ENCODE measurements at regions not wholly inside any gene's neighbourhood (a gene's known extent, or its start where the extent isn't known, plus 50 kb on each side); places are given as distances from the start of the nearest gene placed in this dataset.
"Not testable (repeated sequence)": the region's sequence is repeated elsewhere in the genome, so short reads cannot be mapped to it uniquely, and the experiment has no call there.

DNA sequence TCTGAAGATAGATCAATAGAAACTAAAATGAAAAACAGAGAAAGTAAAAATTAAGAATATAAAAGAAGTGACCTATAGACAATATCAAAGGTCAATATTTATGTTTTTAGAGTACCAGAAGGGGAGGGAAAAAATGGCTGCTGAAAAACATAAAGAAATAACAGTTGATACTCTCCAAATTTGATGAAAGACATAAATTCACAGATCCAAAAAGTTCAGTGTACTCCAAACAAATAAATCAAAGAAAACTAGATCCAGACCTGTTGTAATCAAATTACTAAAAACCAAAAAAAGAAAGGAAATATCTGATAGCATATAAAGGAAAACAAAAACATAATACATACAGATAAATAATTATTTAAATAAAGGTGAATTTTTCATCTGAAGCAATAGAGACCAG, 1689.1 kb upstream of the TMEFF2 start:
- DNase-seq = no peak

DNA sequence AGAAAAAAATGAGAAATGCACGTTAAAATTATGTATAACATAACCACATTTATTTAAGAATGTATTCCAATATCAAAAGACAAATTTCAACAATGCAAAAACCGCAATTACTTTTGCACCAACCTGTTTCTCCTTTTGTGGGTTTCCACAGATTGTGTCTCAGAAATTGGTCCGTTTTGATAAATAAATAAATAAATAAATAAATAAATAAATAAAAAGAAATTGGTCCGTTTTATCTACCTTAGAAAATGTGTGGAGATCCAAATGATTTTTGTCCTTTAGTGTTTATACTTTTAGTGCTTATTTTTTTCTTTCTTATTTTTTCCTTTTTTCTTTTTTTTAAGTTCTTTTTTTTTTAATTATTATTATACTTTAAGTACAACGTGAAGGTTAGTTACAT, 1682.2 kb upstream of the TMEFF2 start:
- no peak for DNase-seq

DNA sequence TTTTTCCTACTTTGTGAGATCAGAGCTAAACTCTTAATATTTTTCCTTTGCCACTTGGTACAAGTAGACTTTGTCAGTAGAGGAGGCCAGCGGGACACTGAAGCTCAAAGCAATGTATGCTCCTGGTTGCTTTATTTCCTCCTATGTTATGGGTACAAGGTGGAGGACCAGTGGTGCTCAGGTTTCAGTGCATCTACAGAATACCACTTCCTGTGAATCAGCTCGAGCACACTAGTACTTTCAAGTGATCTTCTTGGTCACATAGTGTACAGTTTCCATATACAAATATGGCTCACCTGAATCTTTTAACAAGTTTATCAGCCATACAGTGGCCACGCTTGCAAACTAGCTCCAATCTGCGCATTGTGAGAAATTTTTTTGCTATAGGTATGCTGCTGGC, 1674.8 kb upstream of the TMEFF2 start:
- no peak for DNase-seq

DNA sequence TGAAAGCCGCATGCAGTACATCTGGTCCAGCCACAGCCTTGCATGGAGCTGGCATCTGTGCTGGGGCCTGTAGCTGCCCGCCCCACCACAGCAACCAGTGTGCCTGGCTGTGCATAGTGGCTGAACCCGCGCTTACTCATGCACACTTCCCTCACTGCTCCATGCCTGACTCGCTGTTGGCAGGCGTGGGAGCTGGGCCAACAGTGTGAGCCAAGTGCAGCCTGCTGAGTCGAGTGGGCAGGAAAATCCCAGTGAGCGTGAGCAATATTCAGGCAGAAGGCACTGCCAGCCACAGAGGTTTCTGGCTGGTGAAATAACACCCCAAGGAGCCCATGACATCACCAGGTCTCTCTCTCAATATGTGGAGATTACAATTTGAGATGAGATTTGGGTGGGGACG, 1674.1 kb upstream of the TMEFF2 start:
- DNase-seq = no peak

DNA sequence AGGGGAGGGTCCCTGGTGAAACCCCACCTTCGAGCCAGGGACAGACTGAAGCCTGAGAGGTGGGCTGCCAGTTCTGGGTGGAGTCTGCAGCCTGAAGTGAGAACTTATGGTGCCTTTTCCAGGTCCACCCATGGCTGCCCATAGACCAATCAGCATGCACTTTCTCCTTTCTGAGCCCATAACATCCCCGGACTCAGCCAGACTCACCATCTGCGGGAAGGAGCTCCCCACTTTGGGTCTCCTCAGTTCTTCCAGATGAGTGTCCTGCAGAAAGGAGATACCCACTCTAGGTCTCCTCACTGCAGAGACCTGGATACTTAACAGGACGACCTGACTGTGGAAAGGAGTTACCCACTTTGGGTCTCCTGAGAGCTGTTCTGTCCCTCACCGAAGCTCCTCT, 1673.4 kb upstream of the TMEFF2 start:
- no peak for DNase-seq

DNA sequence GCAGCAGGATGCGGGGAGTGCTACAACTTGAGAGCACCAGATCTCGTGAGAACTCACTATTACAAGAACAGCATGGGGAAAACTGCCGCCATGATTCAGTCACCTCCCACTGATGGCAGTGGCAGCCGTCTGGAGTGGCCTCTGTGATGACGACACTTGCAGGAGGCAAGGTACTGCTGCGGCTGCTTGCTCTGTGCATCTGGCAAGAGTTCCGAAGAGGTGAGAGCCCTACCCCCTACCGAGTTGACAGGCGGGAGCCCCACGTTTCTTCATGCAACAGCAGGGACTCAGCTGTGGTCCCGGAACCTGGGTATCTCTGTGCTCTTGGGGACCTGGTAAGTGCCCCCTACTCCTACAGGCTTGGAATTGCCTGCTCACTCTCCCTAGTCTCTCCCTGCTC, 1672.7 kb upstream of the TMEFF2 start:
- no peak for DNase-seq

DNA sequence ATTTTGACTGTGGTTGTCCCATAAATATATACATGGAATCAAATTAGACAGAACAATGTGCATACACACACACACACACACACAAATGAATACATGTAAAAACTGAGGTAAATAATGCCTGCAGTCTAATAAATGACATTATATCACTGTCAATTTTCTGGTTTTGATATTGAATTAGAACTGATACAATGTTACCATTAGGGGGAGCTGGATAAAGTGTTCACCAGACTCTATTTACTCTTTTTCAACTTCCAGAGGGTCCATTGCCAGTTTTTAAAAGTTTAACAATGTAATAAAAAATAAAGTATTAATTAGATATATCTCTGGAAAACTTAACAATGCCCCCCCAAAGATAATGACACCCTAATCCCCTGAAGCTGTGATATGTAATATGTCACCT, 1666.8 kb upstream of the TMEFF2 start:
- DNase-seq = no peak

DNA sequence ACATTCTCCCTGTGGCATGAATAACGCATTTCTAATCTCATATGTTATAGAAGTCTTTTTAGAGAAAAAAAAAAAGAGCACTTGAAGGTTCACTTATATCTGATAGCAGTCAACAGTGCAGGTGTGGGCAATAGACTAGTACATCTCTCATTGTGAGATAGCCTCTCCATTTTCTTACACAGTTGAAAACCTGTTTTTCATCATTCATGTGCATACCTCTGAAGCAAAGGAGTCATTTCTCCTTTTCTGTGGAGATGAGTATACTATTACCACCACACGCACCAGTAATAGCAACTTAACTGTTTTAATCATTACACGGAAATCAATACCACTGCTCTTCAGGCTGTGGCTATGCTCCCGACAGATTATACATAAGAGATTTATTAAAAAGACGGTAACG, 1653.3 kb upstream of the TMEFF2 start:
- DNase-seq = no peak

DNA sequence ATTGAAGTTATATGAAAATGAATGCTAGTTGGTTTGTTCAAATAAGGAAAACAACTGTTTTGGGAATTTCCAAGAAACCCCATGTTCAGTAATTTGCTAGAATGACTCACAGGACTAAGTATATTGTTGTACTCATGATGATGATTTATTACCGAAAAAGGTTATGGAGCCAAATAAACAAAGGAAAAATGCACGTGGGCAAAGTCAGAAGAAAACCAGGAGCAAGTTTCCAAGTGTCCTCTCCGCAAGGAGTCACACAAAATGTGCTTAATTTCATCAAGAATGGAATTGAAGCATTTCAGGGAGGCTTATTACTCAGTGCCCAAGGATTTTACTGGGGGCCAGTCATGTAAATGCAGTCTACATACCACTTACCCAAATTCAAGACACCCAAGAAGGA, 1652.4 kb upstream of the TMEFF2 start:
- no peak for DNase-seq

DNA sequence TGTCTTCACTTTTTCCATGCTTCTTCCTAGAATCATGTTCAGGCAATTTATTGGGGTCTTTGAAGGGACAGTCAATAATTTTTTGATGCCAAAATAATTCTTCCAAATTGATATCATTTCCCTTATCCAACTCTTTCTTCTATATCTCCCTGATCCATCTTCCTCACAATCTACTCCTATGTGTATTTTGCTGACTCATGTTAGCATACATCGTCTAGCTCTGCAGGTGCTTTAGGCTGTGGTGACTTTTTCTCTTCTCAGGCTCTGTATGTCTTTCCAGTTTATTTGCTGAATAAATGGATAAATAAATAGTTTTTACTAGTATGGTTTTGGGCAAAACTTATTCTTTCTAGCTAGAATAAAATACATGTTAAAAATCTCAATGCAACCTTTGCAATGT, 1650.9 kb upstream of the TMEFF2 start:
- no peak for DNase-seq

DNA sequence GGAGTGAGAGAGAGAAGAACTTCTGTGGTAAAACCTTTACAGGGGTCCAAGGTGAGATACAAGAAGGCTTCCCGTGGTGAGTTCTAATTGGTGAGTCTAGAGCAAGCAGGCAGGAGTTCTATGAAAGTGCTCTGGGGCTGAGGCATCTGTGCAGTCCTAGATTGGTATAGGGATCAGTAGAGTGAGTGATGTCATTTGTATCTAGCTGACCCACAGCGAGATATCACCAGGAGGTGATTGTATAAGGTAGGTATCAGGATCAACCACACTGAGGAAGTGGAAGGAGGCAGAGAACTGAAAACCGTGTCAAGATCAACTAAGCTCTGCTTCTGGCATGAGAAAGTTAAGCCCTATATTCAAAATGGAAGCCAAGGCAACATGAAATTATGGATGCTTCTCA, 1648.9 kb upstream of the TMEFF2 start:
- DNase-seq = no peak

DNA sequence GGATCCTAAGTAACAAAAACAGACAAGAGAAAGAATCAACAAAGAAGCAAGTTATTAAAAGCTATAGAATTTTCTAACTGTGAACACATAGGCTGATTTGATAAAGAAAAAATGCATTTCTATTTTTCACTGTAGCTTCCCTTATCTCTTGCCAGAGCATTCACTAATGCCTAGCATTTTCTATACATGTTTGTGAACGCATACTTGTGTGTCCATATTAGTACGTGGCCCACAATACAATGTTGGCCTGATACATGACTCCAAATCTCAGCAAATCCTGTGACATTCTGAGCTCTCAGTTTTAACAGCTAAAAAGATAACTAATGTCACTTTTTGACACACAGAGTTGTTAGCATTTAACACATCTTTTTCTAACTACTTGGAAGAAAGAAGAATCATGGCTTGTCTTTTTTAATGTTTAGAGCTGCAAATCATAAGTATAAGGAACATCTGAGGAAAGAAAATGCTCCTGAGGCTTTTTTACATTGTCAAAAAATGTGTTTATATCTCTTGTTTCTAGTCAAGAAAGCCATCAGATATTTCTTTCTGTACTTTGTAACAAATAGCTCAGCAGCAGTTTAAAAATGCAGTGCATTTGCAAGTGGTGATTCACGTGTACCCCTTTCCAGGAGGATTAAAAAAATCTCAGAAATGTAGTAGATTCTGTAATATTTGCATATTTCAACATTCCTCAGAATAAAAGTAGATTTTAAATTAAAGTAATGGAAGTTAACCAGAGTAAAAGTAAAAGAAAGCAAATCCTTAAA, 1646.8 kb upstream of the TMEFF2 start:
- no peak for DNase-seq

DNA sequence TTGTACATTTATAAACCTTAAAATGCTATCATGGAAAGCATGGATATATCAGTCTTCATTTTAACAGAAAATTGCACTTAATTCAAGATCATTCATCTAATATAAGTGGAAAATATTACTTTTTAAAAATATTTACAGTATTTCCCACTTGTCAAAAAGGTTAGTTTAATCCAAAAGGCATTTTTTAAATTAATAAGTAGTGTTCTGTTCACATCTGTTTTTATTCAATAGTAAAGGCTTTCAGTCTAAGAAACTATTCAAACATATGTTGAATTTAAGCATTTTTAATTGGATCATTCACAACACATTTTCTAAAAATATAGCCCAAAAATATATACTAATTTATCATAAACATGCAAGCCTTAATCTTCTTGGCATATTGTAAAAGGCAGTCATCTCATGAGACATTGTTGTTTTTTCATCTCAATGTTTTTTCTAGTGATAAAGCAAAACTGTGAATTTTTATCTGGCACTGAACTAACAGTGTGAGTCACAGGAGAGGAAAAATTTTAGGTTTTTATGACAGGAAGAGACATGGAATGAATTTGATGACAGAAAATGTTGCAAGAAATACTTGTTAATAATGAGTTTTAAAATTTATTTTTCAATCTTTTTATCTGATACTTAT, 1642.5 kb upstream of the TMEFF2 start:
- DNase-seq = no peak

DNA sequence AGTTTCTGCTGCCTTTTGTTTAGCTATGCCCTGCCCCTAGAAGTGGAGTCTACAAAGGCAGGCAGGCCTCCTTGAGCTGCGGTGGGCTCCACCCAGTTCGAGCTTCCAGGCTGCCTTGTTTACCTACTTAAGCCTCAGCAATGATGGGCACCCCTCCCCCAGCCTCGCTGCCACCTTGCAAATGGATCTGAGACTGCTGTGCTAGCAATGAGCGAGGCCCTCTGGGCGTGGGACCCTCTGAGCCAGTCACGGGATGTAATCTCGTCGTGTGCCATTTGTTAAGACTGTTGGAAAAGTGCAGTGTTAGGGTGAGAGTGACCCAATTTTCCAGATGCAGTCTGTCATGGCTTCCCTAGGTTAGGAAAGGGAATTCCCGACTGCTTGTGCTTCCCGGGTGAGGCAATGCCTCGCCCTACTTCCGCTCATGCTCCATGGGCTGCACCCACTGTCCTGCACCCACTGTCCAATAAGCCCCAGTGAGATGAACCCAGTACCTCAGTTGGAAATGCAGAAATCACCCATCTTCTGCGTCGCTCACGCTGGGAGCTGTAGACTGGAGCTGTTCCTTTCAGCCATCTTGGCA, 1641.8 kb upstream of the TMEFF2 start:
- DNase-seq = not testable (repeated sequence)

DNA sequence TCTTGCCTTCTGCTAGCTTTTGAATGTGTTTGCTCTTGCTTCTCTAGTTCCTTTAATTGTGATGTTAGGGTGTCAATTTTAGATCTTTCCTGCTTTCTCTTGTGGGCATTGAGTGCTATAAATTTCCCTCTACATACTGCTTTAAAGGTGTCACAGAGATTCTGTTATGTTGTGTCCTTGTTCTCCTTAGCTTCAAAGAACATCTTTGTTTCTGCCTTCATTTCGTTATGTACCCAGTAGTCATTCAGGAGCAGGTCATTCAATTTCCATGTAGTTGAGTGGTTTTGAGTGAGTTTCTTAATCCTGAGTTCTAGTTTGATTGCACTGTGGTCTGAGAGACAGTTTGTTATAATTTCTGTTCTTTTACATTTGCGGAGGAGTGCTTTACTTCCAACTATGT, 1639.2 kb upstream of the TMEFF2 start:
- DNase-seq = not testable (repeated sequence)

DNA sequence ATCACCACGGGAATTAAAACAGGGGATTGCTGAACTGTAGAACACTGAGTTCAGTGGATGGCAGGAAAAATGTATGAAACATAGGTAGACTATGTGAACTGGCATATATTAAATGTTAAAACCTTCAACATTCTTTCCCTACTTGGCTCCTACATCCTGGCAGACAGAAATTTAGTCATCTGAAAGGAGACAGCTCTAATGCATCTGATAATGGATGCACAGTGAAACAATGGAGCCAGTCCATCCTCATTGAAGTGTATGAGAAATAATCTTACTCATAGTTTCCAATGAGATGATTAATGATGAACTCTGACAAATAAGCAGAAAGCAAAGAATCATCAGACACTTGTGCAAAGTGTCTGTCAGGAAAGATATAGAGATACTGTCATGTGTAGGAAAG, 1629.7 kb upstream of the TMEFF2 start:
- DNase-seq = no peak

DNA sequence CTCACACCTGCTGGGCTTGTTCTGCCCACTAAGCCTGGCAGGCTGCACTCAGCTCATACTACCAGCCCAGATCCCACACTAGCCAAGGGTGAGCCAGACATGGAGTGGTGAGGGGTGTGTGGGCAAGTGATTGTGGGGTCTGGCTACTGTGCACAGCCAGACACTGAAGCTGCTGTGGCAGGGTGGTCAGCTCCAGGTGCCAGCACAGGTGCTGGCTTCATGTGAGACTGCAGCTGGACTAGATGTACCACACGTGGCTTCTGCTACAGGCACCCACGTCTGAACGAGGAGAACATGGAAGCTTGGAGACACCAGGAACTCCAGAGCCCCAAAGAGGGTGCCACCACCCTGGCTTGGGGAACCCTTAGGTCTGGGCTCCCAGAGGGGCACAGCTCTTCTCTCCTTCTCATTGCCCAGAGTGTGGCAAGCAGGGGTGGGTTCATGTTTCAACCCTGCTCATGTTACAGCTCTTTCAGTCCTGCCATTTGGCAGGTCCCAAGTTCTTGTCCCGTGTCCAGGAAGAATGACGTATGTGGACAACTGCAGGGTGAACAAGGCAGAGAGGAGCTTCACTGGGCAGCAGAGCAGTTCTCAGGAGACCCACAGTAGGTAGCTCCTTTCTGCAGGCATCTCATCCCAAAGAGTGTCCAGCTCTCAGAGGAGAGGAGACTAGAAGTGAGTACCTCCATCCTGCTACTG, 1624.2 kb upstream of the TMEFF2 start:
- no peak for DNase-seq

DNA sequence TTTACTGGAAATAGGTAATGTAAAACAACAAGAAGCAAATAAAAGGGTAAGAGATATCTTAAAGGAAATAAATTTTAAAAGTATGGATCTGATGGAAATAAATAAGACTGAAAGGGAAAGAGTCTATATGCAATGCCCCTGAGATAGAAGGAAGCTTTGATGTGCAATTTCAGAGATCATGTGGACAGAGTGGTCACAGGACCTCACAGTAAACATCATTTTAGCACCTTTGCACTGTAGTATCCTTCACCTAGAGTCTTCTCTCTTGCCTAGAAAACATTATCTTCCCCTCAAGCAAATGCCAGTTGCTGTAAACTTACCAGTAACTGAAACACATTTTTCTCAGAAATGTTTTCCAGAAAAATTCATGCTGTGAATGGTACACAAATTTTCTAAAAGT, 1621.3 kb upstream of the TMEFF2 start:
- no peak for DNase-seq

DNA sequence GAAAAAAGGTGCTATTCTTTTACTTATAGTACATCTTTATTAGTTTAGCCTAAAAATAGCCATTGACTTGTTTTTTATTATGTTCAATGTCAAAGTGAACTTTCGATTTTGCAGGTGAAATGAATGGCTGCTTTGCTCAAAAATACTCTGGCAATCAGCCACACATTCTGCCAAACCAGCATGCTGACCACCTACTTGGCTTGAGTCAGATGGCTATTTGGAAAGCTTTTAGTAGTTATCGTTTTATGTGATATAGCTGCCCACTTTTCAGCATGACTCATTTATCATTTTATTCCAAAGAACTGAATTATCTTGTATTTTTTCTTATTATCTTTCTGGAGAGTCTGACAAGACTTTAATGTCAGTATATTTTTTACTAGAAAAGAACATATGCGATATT, 1615.8 kb upstream of the TMEFF2 start:
- no peak for DNase-seq

DNA sequence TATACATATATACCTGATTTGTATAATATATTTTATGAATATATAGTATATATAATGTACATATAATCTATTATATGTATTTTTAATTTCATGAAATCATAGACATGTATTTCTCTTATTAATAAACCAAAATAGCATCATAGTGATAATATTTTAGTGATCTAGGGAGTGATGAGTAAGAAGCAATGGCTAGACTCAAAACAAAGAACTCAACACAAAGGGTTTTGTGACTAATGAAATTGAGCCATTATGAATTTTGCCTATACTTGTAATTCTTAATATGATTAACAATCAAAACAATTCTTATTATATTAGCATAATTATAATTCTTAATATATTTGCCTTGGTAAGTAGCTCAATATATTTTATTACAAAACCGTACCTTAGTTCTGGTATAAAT, 1614.1 kb upstream of the TMEFF2 start:
- DNase-seq = no peak

DNA sequence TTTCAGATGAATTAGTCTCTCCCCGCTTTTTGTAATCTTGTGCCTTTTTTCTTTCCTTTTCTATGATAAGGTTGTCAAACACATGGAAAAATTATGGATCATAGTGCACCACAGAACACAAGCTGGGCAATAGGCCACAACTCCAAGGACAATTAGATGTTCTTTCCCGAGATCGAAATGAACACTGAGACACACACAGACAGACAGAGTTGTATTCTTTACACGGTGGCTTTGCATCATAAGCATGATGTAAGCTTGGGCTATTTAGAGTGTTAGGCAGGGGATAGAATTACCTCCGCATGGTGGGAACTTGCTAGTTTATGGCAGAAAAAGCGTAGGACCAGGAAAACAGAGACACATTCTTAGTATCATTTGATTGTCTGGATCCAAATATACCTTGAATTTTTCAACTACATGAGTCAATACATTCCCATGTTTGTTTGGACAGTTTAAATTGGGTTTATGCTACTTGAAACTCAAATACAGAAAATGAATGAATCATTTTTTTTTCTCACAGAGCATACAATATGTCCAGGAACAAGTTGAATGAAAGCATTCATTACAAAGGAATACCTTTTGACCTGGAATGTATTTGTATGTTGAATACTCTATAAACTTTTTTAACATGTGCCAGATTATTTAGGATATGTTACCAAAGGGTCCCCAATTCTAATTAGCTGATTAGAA, 1611.5 kb upstream of the TMEFF2 start:
- no peak for DNase-seq

DNA sequence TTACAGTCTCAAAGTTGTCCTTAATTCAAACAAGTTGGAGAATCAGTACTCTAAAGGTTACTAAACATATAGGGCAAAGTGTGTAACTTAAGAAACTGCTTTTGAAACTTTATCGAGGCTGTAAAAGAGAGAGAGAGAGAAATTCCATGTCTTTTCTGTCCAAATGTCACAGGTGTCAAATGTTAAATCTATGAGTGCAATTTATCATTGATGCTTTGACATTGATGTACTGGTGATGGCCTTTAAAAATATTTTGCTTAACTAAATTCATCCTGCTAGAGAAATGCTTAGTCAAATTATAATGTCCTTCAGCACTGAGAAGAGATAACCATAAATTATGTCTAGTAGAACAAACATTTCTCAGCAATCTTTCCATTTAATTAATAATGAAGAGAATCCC, 1602.1 kb upstream of the TMEFF2 start:
- no peak for DNase-seq

DNA sequence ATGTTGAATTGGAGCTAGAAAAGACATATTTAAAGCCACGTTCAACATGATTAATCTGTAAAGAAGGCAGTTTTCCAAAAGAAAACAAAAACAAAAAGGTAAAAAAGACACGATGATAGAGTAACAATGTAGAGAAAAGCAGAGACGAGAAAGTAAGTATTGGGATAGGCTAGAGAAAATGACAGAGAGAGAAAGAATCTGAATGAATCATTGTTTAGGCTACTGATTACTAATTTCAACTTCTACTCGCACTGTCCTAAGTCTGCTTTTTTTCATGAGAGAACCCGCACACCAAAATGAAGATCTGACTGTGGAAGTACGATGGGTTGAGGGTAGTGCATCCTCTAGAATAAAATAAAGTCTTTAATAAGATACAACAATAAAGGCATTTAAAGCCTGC, 1599.2 kb upstream of the TMEFF2 start:
- no peak for DNase-seq
